ENCODE measurements at regions not wholly inside any gene's neighbourhood (a gene's known extent, or its start where the extent isn't known, plus 50 kb on each side); places are given as distances from the start of the nearest gene placed in this dataset.

DNA sequence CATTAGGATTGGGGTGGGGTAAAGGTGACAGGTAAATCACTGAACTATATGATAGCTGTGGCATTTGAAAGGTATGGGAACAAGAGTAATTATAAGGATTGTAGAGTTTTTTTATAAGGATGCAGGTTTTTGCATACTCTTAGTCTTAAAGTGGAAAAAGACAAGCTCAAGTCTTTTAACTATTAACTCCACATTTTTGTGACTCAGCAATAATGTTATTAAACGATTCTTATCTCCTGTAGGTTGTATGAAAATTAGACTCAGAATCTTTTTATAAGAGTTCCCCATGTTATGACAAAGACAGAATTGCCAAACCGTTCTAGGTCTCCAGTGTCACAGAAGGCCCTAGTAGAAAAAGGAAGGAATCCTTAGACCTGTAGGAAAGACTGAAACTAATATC, 49.9 kb upstream of the TTLL7 start:
- TF ChIP-seq, protein P1, sequence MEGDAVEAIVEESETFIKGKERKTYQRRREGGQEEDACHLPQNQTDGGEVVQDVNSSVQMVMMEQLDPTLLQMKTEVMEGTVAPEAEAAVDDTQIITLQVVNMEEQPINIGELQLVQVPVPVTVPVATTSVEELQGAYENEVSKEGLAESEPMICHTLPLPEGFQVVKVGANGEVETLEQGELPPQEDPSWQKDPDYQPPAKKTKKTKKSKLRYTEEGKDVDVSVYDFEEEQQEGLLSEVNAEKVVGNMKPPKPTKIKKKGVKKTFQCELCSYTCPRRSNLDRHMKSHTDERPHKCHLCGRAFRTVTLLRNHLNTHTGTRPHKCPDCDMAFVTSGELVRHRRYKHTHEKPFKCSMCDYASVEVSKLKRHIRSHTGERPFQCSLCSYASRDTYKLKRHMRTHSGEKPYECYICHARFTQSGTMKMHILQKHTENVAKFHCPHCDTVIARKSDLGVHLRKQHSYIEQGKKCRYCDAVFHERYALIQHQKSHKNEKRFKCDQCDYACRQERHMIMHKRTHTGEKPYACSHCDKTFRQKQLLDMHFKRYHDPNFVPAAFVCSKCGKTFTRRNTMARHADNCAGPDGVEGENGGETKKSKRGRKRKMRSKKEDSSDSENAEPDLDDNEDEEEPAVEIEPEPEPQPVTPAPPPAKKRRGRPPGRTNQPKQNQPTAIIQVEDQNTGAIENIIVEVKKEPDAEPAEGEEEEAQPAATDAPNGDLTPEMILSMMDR (conservative IDR thresholded peaks at IDR 0.05; ENCODE audit: low read depth, low read length), result no peak
- TF ChIP-seq EZH2 (IDR thresholded peaks at IDR 0.05; ENCODE audit: low read length, unreplicated experiment), result no peak
